ENCODE measurements at regions not wholly inside any gene's neighbourhood (a gene's known extent, or its start where the extent isn't known, plus 50 kb on each side); places are given as distances from the start of the nearest gene placed in this dataset.

DNA sequence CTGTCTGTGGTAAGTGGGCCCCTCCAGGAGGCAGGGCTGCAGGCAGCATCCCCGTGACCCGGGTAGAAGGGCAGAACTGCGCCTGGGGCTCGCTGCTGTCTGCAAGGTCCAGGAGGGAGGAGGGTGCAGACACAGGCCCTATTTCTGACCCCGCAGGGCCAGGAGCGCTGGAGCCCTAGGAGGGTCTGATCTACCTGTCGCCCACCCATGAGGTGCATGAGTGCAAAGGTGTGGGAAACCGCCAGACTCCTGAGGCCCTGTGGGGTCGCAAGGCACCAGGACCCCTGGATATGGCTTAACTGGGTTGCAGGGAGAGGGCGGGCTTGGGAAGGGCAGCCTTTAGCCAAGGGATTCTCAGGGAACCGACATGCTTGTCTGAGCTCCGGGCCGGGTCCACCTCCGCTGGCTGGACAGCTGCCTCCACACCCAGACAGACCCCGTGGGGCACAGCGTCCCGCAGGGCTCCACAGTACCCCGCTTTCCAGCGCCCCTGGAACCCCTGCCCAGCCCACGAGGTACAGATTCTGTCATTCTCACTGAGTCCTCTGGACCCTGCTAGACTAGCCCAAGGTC lies 72.9 kb upstream of the TSPAN11 start:
- H3K27ac ChIP-seq (ENCODE audit: low read depth, low read length) = no peak overlapping the region
- no peak overlapping the region for H4K12ac ChIP-seq (ENCODE audit: low read depth, low read length)
- H3K4me1 ChIP-seq (ENCODE audit: control insufficient read depth in 1 of 2, insufficient read depth in 2 of 2, low read length in 2 of 2) = no peaks in the 10 kb centered on the region
- DNase-seq = no peak
- peak overlapping the region; percentile 37 for H3K4me3 ChIP-seq (ENCODE audit: low read depth, low read length)
- H3K14ac ChIP-seq (ENCODE audit: low read length) = no peak overlapping the region
- H2BK120ac ChIP-seq (ENCODE audit: insufficient read depth, low read length, poor library complexity) = no peak overlapping the region
- no peak overlapping the region for H4K91ac ChIP-seq (ENCODE audit: low read depth, low read length)
- no peaks in the 10 kb centered on the region for H3K36me3 ChIP-seq (ENCODE audit: control insufficient read depth in 1 of 2, insufficient read depth in 2 of 2, low read length in 2 of 2)
- H3K79me1 ChIP-seq (ENCODE audit: low read length) = no peaks in the 10 kb centered on the region
- no peak overlapping the region for H4K8ac ChIP-seq (ENCODE audit: low read depth, low read length)
- H3K27me3 ChIP-seq (ENCODE audit: insufficient read depth, low read length) = no peaks in the 10 kb centered on the region
- no peak overlapping the region for H3K4me2 ChIP-seq (ENCODE audit: low read length)
- no peak overlapping the region for H2AFZ ChIP-seq (ENCODE audit: insufficient read depth, low read length, poor library complexity)
- no peak overlapping the region for H2BK12ac ChIP-seq (ENCODE audit: low read length)
- no peaks in the 10 kb centered on the region for H3K9me3 ChIP-seq (ENCODE audit: insufficient read depth, low read depth, low read length)
- no CpG with 5 or more reads among the region's 20 CpGs for WGBS (ENCODE audit: extremely low coverage, insufficient coverage, insufficient read length)
- no peak overlapping the region for H3K18ac ChIP-seq (ENCODE audit: low read length)
- no peaks in the 10 kb centered on the region for H3K79me2 ChIP-seq (ENCODE audit: control insufficient read depth, insufficient read depth, low read length, poor library complexity)
- H3K23ac ChIP-seq (ENCODE audit: low read length) = no peak overlapping the region
- H2AK5ac ChIP-seq (ENCODE audit: low read length) = no peak overlapping the region
- H3K4ac ChIP-seq (ENCODE audit: low read depth, low read length) = no peak overlapping the region
- H2BK5ac ChIP-seq (ENCODE audit: low read depth, low read length, poor library complexity) = no peak overlapping the region
- no peak overlapping the region for H3K9ac ChIP-seq (ENCODE audit: low read length)

DNA sequence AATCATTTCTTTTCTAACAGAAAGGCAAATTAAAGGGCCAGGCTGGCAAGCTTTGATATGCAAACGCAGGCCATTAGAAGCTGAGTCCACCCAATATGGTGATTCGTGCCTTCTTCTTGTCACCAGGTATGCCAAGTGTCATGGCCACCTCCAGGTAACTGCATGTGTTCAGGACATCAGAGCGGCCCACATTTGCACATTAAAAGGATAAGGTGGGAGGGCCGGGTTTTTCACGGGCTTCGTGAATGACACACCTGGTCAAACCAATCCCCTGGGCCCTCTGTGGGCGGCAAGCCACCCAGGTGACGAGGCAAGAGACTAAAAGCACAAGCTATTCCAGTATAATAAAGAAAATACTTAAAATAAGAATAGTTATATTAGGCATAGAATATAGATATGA lies 75.9 kb upstream of the TSPAN11 start:
- Histone ChIP-seq H3K79me1 (ENCODE audit: low read length) (no peaks in the 10 kb centered on the region), H3K4ac (ENCODE audit: low read depth, low read length) (no peak overlapping the region), H3K36me3 (ENCODE audit: control insufficient read depth in 1 of 2, insufficient read depth in 2 of 2, low read length in 2 of 2) (no peaks in the 10 kb centered on the region), H3K9me3 (ENCODE audit: insufficient read depth, low read depth, low read length) (no peaks in the 10 kb centered on the region), H3K79me2 (ENCODE audit: control insufficient read depth, insufficient read depth, low read length, poor library complexity) (no peaks in the 10 kb centered on the region), H2BK5ac (ENCODE audit: low read depth, low read length, poor library complexity) (no peak overlapping the region), H2AK5ac (ENCODE audit: low read length) (no peak overlapping the region), H3K27ac (ENCODE audit: low read depth, low read length) (no peak overlapping the region), H3K9ac (ENCODE audit: low read length) (no peak overlapping the region), H3K18ac (ENCODE audit: low read length) (no peak overlapping the region), H3K4me1 (ENCODE audit: control insufficient read depth in 1 of 2, insufficient read depth in 2 of 2, low read length in 2 of 2) (no peaks in the 10 kb centered on the region), H4K8ac (ENCODE audit: low read depth, low read length) (no peak overlapping the region), H2AFZ (ENCODE audit: insufficient read depth, low read length, poor library complexity) (no peak overlapping the region), H3K23ac (ENCODE audit: low read length) (no peak overlapping the region), H3K27me3 (ENCODE audit: insufficient read depth, low read length) (no peaks in the 10 kb centered on the region), H3K4me3 (ENCODE audit: low read depth, low read length) (no peak overlapping the region), H2BK120ac (ENCODE audit: insufficient read depth, low read length, poor library complexity) (no peak overlapping the region), H3K14ac (ENCODE audit: low read length) (no peak overlapping the region), H4K91ac (ENCODE audit: low read depth, low read length) (no peak overlapping the region), H4K12ac (ENCODE audit: low read depth, low read length) (no peak overlapping the region), H3K4me2 (ENCODE audit: low read length) (no peak overlapping the region), H2BK12ac (ENCODE audit: low read length) (no peak overlapping the region)
- WGBS (ENCODE audit: extremely low coverage, insufficient coverage, insufficient read length) = no CpG with 5 or more reads among the region's 8 CpGs
- no peak for DNase-seq

DNA sequence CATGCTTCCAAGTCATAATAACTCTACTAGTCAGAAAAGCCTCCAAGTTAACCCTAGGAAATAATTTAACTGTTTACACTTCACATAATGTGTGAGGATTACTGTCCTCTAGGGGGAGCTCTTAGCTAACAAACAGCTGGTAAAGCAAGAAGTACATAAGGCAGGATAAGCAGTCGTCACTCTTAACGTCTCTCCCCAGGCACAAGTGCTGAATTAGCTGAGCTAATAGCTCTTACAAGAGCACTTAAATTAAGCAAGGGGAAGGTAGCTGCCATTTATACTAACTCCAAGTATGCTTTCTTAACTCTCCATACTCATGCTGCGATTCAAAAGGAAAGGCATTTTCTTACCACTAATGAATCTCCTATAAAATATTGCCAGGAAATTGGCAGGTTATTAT lies 79.3 kb upstream of the TSPAN11 start:
- H3K36me3 ChIP-seq (ENCODE audit: control insufficient read depth in 1 of 2, insufficient read depth in 2 of 2, low read length in 2 of 2) = no peaks in the 10 kb centered on the region
- H3K4me3 ChIP-seq (ENCODE audit: low read depth, low read length) = no peak overlapping the region
- no peaks in the 10 kb centered on the region for H3K4me1 ChIP-seq (ENCODE audit: control insufficient read depth in 1 of 2, insufficient read depth in 2 of 2, low read length in 2 of 2)
- no peak overlapping the region for H3K18ac ChIP-seq (ENCODE audit: low read length)
- no peak overlapping the region for H3K4ac ChIP-seq (ENCODE audit: low read depth, low read length)
- no peak overlapping the region for H2AK5ac ChIP-seq (ENCODE audit: low read length)
- H2BK5ac ChIP-seq (ENCODE audit: low read depth, low read length, poor library complexity) = no peak overlapping the region
- no peak overlapping the region for H3K4me2 ChIP-seq (ENCODE audit: low read length)
- no peak overlapping the region for H3K27ac ChIP-seq (ENCODE audit: low read depth, low read length)
- H4K91ac ChIP-seq (ENCODE audit: low read depth, low read length) = no peak overlapping the region
- no peak overlapping the region for H4K8ac ChIP-seq (ENCODE audit: low read depth, low read length)
- no peaks in the 10 kb centered on the region for H3K79me1 ChIP-seq (ENCODE audit: low read length)
- H3K9me3 ChIP-seq (ENCODE audit: insufficient read depth, low read depth, low read length) = no peaks in the 10 kb centered on the region
- H3K9ac ChIP-seq (ENCODE audit: low read length) = no peak overlapping the region
- H2BK12ac ChIP-seq (ENCODE audit: low read length) = no peak overlapping the region
- H3K27me3 ChIP-seq (ENCODE audit: insufficient read depth, low read length) = no peaks in the 10 kb centered on the region
- peak; percentile 38 to 92 for DNase-seq
- no peaks in the 10 kb centered on the region for H3K79me2 ChIP-seq (ENCODE audit: control insufficient read depth, insufficient read depth, low read length, poor library complexity)
- H4K12ac ChIP-seq (ENCODE audit: low read depth, low read length) = no peak overlapping the region
- no peak overlapping the region for H3K23ac ChIP-seq (ENCODE audit: low read length)
- no CpG with 5 or more reads among the region's 3 CpGs for WGBS (ENCODE audit: extremely low coverage, insufficient coverage, insufficient read length)
- H2AFZ ChIP-seq (ENCODE audit: insufficient read depth, low read length, poor library complexity) = no peak overlapping the region
- no peak overlapping the region for H3K14ac ChIP-seq (ENCODE audit: low read length)
- H2BK120ac ChIP-seq (ENCODE audit: insufficient read depth, low read length, poor library complexity) = no peak overlapping the region

DNA sequence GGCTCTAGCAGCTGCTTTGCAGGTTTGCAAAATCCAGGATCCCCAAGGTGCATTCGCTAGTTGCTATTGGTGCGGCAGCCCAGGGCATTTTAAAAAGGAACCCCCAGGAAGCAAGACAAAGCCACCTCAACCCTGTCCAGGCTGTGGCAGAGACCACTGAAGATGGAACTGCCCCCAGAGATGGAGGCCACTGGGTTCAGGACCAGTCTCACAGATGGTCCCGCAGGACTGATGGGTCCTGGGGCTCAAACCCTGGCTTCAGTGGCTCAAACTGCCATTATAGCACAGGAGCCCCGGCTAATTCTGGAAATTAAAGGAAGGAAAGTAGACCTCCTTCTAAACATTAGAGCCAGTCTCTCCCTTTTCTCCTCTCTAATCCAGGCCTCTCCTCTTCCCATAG lies 79.8 kb upstream of the TSPAN11 start:
- no peak overlapping the region for H2BK120ac ChIP-seq (ENCODE audit: insufficient read depth, low read length, poor library complexity)
- no CpG with 5 or more reads among the region's 4 CpGs for WGBS (ENCODE audit: extremely low coverage, insufficient coverage, insufficient read length)
- H3K4me3 ChIP-seq (ENCODE audit: low read depth, low read length) = no peak overlapping the region
- no peak for DNase-seq
- no peaks in the 10 kb centered on the region for H3K4me1 ChIP-seq (ENCODE audit: control insufficient read depth in 1 of 2, insufficient read depth in 2 of 2, low read length in 2 of 2)
- H4K91ac ChIP-seq (ENCODE audit: low read depth, low read length) = no peak overlapping the region
- H3K79me2 ChIP-seq (ENCODE audit: control insufficient read depth, insufficient read depth, low read length, poor library complexity) = no peaks in the 10 kb centered on the region
- H3K79me1 ChIP-seq (ENCODE audit: low read length) = no peaks in the 10 kb centered on the region
- H3K36me3 ChIP-seq (ENCODE audit: control insufficient read depth in 1 of 2, insufficient read depth in 2 of 2, low read length in 2 of 2) = no peaks in the 10 kb centered on the region
- H3K4me2 ChIP-seq (ENCODE audit: low read length) = no peak overlapping the region
- H3K9me3 ChIP-seq (ENCODE audit: insufficient read depth, low read depth, low read length) = no peaks in the 10 kb centered on the region
- H3K23ac ChIP-seq (ENCODE audit: low read length) = no peak overlapping the region
- no peak overlapping the region for H2AFZ ChIP-seq (ENCODE audit: insufficient read depth, low read length, poor library complexity)
- no peak overlapping the region for H2BK5ac ChIP-seq (ENCODE audit: low read depth, low read length, poor library complexity)
- H3K18ac ChIP-seq (ENCODE audit: low read length) = no peak overlapping the region
- no peak overlapping the region for H3K9ac ChIP-seq (ENCODE audit: low read length)
- H2BK12ac ChIP-seq (ENCODE audit: low read length) = no peak overlapping the region
- H2AK5ac ChIP-seq (ENCODE audit: low read length) = no peak overlapping the region
- H4K12ac ChIP-seq (ENCODE audit: low read depth, low read length) = no peak overlapping the region
- H4K8ac ChIP-seq (ENCODE audit: low read depth, low read length) = no peak overlapping the region
- H3K4ac ChIP-seq (ENCODE audit: low read depth, low read length) = no peak overlapping the region
- H3K27ac ChIP-seq (ENCODE audit: low read depth, low read length) = no peak overlapping the region
- H3K27me3 ChIP-seq (ENCODE audit: insufficient read depth, low read length) = no peaks in the 10 kb centered on the region
- no peak overlapping the region for H3K14ac ChIP-seq (ENCODE audit: low read length)
